OCI-LY3 (cell line): ENCODE measurements at regions not wholly inside any gene's neighbourhood (a gene's known extent, or its start where the extent isn't known, plus 50 kb on each side); places are given as distances from the start of the nearest gene placed in this dataset.
"Not testable (repeated sequence)": the region's sequence is repeated elsewhere in the genome, so short reads cannot be mapped to it uniquely, and the experiment has no call there.

Experiments
- H2AFZ ChIP-seq: fragments of 200-600, 300-600 bp; shearing (Covaris generic); 2 replicates; pipeline ENCODE4 v1.6.0; 2014; ENCODE audit warnings: antibody characterized with exemption, low read depth, low read length
- H3K27ac ChIP-seq: fragments of 200-600, 300-600 bp; sonication (generic); 2 replicates; pipeline ENCODE4 v1.5.1; 2014; ENCODE audit warnings: mild to moderate bottlenecking, low read length, moderate library complexity, mixed read lengths
- H3K27me3 ChIP-seq: fragments of 200-600, 300-600 bp; sonication (generic); 2 replicates; pipeline ENCODE4 v1.6.1; 2014; ENCODE audit warnings: low read depth, low read length, mixed read lengths
- H3K36me3 ChIP-seq: fragments of 200-600, 300-600 bp; sonication (generic); replicated peaks from 2 replicates; pipeline ENCODE3; 2014; ENCODE audit warnings: low read depth, low read length, mixed read lengths
- H3K4me1 ChIP-seq: fragments of 300-600, 200-600 bp; sonication (generic); 2 replicates; pipeline ENCODE4 v1.6.1; 2014; ENCODE audit warnings: low read length, mixed read lengths
- H3K4me2 ChIP-seq: fragments of 200-600, 300-600 bp; sonication (generic); 2 replicates; pipeline ENCODE4 v1.6.1; 2014; ENCODE audit warnings: low read length, mixed read lengths
- H3K4me3 ChIP-seq: fragments of 300-600, 200-600 bp; sonication (generic); 2 replicates; pipeline ENCODE4 v1.5.1; 2014; ENCODE audit warnings: antibody characterized with exemption, mild to moderate bottlenecking, low read length, moderate library complexity
- H3K79me2 ChIP-seq: fragments of 300-600, 200-600 bp; shearing (Covaris generic); 2 replicates; pipeline ENCODE4 v1.6.1; 2014; ENCODE audit warnings: mild to moderate bottlenecking, low read length, mixed read lengths
- H3K9ac ChIP-seq: fragments of 300-600, 200-600 bp; shearing (Covaris generic); 2 replicates; pipeline ENCODE4 v1.6.0; 2014; ENCODE audit warnings: mild to moderate bottlenecking, low read length, moderate library complexity
- H3K9me3 ChIP-seq: fragments of 200-600, 300-600 bp; shearing (Covaris generic); 2 replicates; pipeline ENCODE4 v1.6.1; 2014; ENCODE audit warnings: low read length, mixed read lengths; ENCODE audit not compliant: insufficient read depth
- H4K20me1 ChIP-seq: fragments of 200-600, 300-600 bp; sonication (generic); 2 replicates; pipeline ENCODE4 v1.6.1; 2016; ENCODE audit warnings: low read length, mixed read lengths; ENCODE audit not compliant: insufficient read depth
- EZH2phosphoT487 ChIP-seq: fragments of 200-600 bp; shearing (Covaris generic); IDR thresholded peaks from 2 replicates; pipeline ENCODE4 v1.6.1; 2018; ENCODE audit warnings: antibody characterized with exemption, mixed run types, low read depth
- TF ChIP-seq, protein P1 (sequence below): fragments of 200-600, 300-600 bp; sonication (generic); IDR thresholded peaks from 2 replicates; pipeline ENCODE4 v1.5.1; 2014; ENCODE audit warnings: antibody characterized with exemption, low read length, low read depth

DNA sequence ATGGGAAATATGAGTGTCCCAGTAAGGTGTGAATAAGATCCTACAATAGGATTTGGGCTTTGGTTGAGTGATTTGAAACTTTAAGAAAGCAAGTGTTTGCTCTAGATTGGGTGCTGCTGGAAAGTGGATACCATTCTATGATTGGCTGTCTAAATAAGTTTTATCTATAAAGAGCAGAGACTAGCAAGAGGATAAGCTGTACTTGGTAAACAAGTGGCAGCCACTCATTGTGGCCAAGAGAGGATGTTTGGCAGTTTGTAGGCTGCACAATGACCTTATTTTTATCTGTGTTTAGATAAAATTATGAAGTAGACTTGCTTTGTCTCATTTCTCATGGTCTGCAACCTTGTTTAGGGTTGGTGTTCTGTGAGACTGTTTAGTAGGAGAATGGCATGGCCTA lies 341.6 kb upstream of the PIK3R1 start:
- Histone ChIP-seq H3K9me3 (no peaks in the 10 kb centered on the region), H3K27ac (no peak overlapping the region), H3K4me3 (no peak overlapping the region), H3K4me1 (no peaks in the 10 kb centered on the region), H3K79me2 (no peaks in the 10 kb centered on the region), H3K9ac (no peak overlapping the region), H3K4me2 (no peak overlapping the region), H3K36me3 (no peaks in the 10 kb centered on the region), H4K20me1 (no peaks in the 10 kb centered on the region), H3K27me3 (no peaks in the 10 kb centered on the region), H2AFZ (no peak overlapping the region)
- TF ChIP-seq, protein P1, sequence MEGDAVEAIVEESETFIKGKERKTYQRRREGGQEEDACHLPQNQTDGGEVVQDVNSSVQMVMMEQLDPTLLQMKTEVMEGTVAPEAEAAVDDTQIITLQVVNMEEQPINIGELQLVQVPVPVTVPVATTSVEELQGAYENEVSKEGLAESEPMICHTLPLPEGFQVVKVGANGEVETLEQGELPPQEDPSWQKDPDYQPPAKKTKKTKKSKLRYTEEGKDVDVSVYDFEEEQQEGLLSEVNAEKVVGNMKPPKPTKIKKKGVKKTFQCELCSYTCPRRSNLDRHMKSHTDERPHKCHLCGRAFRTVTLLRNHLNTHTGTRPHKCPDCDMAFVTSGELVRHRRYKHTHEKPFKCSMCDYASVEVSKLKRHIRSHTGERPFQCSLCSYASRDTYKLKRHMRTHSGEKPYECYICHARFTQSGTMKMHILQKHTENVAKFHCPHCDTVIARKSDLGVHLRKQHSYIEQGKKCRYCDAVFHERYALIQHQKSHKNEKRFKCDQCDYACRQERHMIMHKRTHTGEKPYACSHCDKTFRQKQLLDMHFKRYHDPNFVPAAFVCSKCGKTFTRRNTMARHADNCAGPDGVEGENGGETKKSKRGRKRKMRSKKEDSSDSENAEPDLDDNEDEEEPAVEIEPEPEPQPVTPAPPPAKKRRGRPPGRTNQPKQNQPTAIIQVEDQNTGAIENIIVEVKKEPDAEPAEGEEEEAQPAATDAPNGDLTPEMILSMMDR = no peak
- no peak for TF ChIP-seq EZH2phosphoT487

DNA sequence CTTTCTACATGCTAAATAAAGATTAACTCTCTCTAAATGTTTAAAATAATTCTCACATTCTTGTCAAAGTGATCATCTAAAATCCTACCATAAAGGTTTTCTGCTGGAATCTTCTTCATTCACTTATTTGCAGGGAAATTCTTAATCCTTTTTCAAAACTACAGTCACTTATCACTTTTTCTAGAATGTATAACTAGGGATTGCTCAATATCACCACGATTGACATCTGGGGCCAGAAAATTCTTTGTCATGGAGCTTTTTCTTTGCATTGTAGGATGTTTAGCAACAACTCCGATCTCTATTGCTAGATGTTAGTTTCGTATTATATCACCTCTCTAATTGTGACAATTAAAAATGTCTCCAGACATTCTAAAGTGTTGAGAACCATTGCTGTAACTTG lies 344.9 kb upstream of the PIK3R1 start:
- H3K4me3 ChIP-seq = no peak overlapping the region
- H3K79me2 ChIP-seq = no peaks in the 10 kb centered on the region
- no peak overlapping the region for H2AFZ ChIP-seq
- no peaks in the 10 kb centered on the region for H4K20me1 ChIP-seq
- no peaks in the 10 kb centered on the region for H3K27me3 ChIP-seq
- TF ChIP-seq, protein P1 = no peak
- TF ChIP-seq EZH2phosphoT487 = no peak
- no peak overlapping the region for H3K9ac ChIP-seq
- H3K9me3 ChIP-seq = no peaks in the 10 kb centered on the region
- H3K36me3 ChIP-seq = no peaks in the 10 kb centered on the region
- no peaks in the 10 kb centered on the region for H3K4me1 ChIP-seq
- H3K4me2 ChIP-seq = no peak overlapping the region
- no peak overlapping the region for H3K27ac ChIP-seq

DNA sequence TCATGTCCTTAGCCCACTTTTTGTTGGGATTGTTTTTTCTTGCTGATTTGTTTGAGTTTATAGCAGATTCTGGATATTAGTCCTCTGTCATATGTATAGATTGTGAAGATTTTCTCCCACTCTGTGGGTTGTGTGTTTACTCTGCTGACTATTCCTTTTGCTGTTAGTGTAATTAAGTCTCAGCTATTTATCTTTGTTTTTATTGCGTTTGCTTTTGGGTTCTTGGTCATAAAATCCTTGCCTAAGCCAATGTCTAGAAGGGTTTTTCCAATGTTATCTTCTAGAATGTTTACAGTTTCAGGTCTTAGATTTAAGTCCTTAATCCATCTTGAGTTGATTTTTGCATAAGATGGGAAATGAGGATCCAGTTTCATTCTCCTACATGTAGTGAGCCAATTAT lies 351.2 kb upstream of the PIK3R1 start:
- not testable (repeated sequence) for H2AFZ ChIP-seq, H3K4me2 ChIP-seq, H3K9ac ChIP-seq, H3K27me3 ChIP-seq, H4K20me1 ChIP-seq, H3K4me1 ChIP-seq, H3K27ac ChIP-seq, H3K36me3 ChIP-seq, H3K4me3 ChIP-seq, H3K9me3 ChIP-seq, H3K79me2 ChIP-seq

DNA sequence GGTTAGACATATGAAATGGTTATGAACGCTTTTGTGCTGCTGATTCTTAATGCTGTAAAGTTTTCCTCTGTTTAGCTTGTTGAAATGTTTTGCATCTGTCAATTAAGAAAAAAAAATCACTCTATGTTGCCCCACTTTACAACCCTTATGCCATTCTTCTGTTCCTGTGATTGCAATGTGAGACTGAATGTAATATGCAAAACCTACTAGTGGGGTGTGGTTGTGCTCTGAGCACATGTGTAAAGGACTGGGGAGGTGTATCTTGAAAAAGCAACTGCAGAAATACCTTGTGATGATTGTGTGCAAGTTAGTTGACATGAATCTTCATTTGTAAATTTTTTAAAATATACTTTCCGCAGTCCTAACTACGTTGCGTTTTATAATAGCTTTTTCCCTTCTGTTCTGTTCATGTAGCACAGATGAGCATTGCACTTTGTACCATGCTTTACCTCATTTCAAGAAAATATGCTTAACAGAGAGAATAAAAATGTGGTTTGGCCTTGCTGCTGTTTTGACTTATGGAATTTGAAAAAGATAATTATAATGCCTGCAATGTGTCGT lies 357.0 kb upstream of the PIK3R1 start:
- no peak for TF ChIP-seq EZH2phosphoT487
- TF ChIP-seq, protein P1 = no peak
- Histone ChIP-seq H3K9me3 (no peaks in the 10 kb centered on the region), H3K4me2 (no peak overlapping the region), H3K79me2 (no peaks in the 10 kb centered on the region), H2AFZ (no peak overlapping the region), H3K9ac (no peak overlapping the region), H3K27ac (no peak overlapping the region), H4K20me1 (no peaks in the 10 kb centered on the region), H3K36me3 (no peaks in the 10 kb centered on the region), H3K27me3 (no peaks in the 10 kb centered on the region), H3K4me1 (no peaks in the 10 kb centered on the region), H3K4me3 (no peak overlapping the region)

DNA sequence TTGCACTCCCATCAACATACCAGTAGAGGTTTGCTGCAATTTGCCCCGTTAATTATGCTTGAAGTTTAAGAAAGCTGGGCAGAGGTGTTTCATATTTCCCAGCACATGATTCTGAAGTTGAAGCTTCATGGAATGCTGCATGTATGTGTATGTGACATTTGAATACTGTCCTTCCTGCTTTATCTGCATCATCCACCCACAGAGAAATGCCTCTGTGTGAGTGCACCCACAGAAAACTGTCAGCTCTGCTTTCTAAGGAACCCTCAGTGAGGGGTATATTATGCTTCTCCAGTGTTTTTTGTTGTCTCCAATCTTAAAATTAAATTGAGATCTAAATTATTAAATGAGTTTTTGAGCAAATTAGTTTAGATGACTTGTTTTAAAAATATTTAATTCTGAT lies 358.1 kb upstream of the PIK3R1 start:
- H3K79me2 ChIP-seq = no peaks in the 10 kb centered on the region
- no peak overlapping the region for H3K4me2 ChIP-seq
- H3K27ac ChIP-seq = no peak overlapping the region
- H3K4me3 ChIP-seq = no peak overlapping the region
- H3K27me3 ChIP-seq = no peaks in the 10 kb centered on the region
- no peaks in the 10 kb centered on the region for H3K4me1 ChIP-seq
- no peaks in the 10 kb centered on the region for H3K9me3 ChIP-seq
- TF ChIP-seq EZH2phosphoT487 = no peak
- TF ChIP-seq, protein P1 = no peak
- H3K9ac ChIP-seq = no peak overlapping the region
- H2AFZ ChIP-seq = no peak overlapping the region
- no peaks in the 10 kb centered on the region for H4K20me1 ChIP-seq
- no peaks in the 10 kb centered on the region for H3K36me3 ChIP-seq
